T-helper 17 cell (primary cell): ENCODE measurements at regions not wholly inside any gene's neighbourhood (a gene's known extent, or its start where the extent isn't known, plus 50 kb on each side); places are given as distances from the start of the nearest gene placed in this dataset.
"Not testable (repeated sequence)": the region's sequence is repeated elsewhere in the genome, so short reads cannot be mapped to it uniquely, and the experiment has no call there.

Source experiments
- ATAC-seq: fragments of 150-1000 bp; cut with Tn5 transposase; 2 replicates; pipeline ENCODE4 v1.10.0; 2021; ENCODE audit warnings: mild to moderate bottlenecking, moderate library complexity
- DNase-seq, 3 donors: peaks; one replicate each; pipeline versions ENCODE4 v3.0.0 to v3.0.0-alpha.2; 2020 to 2021
- H3K9me3 ChIP-seq: one replicate; pipeline ENCODE4 v1.7.0; 2013; ENCODE audit warnings: low read length, mild to moderate bottlenecking; ENCODE audit not compliant: control insufficient read depth, poor library complexity, severe bottlenecking
- H3K27ac Mint-ChIP-seq: one replicate; pipeline ENCODE4 v1.8.0; 2022; ENCODE audit warnings: mild to moderate bottlenecking, moderate library complexity, mixed read lengths
- H3K27me3 Mint-ChIP-seq: one replicate; pipeline ENCODE4 v1.8.0; 2022; ENCODE audit warnings: mixed read lengths
- H3K36me3 Mint-ChIP-seq: one replicate; pipeline ENCODE4 v1.8.0; 2022; ENCODE audit warnings: low read depth, mixed read lengths
- H3K4me1 Mint-ChIP-seq: one replicate; pipeline ENCODE4 v1.8.0; 2022; ENCODE audit warnings: mild to moderate bottlenecking, mixed read lengths
- H3K4me3 Mint-ChIP-seq: one replicate; pipeline ENCODE4 v1.8.0; 2022; ENCODE audit warnings: mild to moderate bottlenecking, moderate library complexity, mixed read lengths

GRCh38 chr14:58969951-58970751 is 218.3 kb upstream of the DAAM1 start:
- H3K4me3 Mint-ChIP-seq = no peak overlapping the region
- ATAC-seq (no peak), DNase-seq (no peak)
- H3K4me1 Mint-ChIP-seq = peaks cover 3% of the 10 kb centered on the region
- no peaks in the 10 kb centered on the region for H3K9me3 ChIP-seq
- H3K27me3 Mint-ChIP-seq = peaks cover 19% of the 10 kb centered on the region
- no peak overlapping the region for H3K27ac Mint-ChIP-seq
- peaks cover 2% of the 10 kb centered on the region for H3K36me3 Mint-ChIP-seq

GRCh38 chr14:58972233-58973017 is 216.0 kb upstream of the DAAM1 start:
- no peaks in the 10 kb centered on the region for H3K9me3 ChIP-seq
- Mint-ChIP-seq H3K4me3 (no peak overlapping the region), H3K27ac (no peak overlapping the region), H3K36me3 (no peaks in the 10 kb centered on the region), H3K4me1 (no peaks in the 10 kb centered on the region), H3K27me3 (peaks cover 15% of the 10 kb centered on the region)
- ATAC-seq (no peak), DNase-seq (no peak)

DNA sequence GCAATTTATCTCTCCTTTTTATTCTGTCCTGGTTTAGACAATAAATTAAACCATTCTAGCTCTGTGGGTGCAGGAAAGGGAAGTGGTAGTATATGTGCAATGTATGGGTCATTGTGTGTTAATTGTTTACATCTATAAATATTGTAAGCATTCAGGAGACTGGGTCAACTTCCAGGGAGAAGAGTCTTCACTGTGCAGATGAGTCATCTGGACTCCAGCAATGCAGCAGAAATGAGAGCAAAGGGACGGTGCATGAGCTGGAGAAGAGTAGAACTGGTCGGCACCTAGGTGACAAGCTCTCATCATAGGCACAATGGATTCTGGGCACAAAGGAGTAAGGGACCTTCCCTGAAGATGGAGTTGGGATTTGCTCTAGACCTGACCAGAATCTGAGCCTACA is 211.1 kb upstream of the DAAM1 start:
- Mint-ChIP-seq H3K4me1 (no peaks in the 10 kb centered on the region), H3K4me3 (no peak overlapping the region), H3K36me3 (no peaks in the 10 kb centered on the region), H3K27ac (no peak overlapping the region), H3K27me3 (peaks cover 11% of the 10 kb centered on the region)
- ATAC-seq = no peak
- H3K9me3 ChIP-seq = no peaks in the 10 kb centered on the region
- DNase-seq = no peak

- no peaks in the 10 kb centered on the region for H3K36me3 Mint-ChIP-seq
- H3K27me3 Mint-ChIP-seq = peaks cover 11% of the 10 kb centered on the region
- no peak for ATAC-seq
- H3K27ac Mint-ChIP-seq = no peak overlapping the region
- H3K9me3 ChIP-seq = no peaks in the 10 kb centered on the region
- H3K4me3 Mint-ChIP-seq = no peak overlapping the region
- no peaks in the 10 kb centered on the region for H3K4me1 Mint-ChIP-seq
- DNase-seq = no peak
These were observed 210.1 kb upstream of the DAAM1 start for GRCh38 chr14:58978343-58978742.

DNA sequence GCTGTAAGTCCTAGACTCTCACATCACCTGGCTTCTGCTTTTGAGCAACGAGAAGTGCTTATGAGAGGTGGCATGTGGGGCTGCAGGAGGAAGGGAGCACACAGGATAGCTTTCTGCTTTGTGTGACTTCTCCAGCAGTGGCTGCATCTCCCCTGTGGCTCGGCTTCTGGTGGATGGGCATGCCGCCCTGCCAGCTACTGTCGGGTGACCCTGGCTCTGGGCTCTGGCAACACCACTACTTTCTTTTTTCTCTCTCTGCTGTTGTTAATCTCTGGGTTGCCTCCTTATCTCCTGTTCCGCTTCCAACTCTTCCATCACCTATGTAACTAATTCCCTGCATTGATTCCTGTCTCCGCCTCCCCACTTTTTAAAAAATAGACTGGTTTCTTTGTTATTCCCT is 209.1 kb upstream of the DAAM1 start:
- no peak overlapping the region for H3K4me3 Mint-ChIP-seq
- H3K27ac Mint-ChIP-seq = no peak overlapping the region
- no peak for ATAC-seq

GRCh38 chr14:58981840-58982239 is 206.6 kb upstream of the DAAM1 start:
- Mint-ChIP-seq H3K4me1 (no peaks in the 10 kb centered on the region), H3K27me3 (peaks cover 5% of the 10 kb centered on the region), H3K27ac (no peak overlapping the region), H3K4me3 (no peak overlapping the region), H3K36me3 (no peaks in the 10 kb centered on the region)
- H3K9me3 ChIP-seq = no peaks in the 10 kb centered on the region
- DNase-seq (no peak), ATAC-seq (no peak)

More for the DNA sequence above, 209.1 kb upstream of the DAAM1 start:
- no peaks in the 10 kb centered on the region for H3K36me3 Mint-ChIP-seq
- no peaks in the 10 kb centered on the region for H3K9me3 ChIP-seq
- DNase-seq = no peak
- H3K4me1 Mint-ChIP-seq = no peaks in the 10 kb centered on the region
- peaks cover 10% of the 10 kb centered on the region for H3K27me3 Mint-ChIP-seq

DNA sequence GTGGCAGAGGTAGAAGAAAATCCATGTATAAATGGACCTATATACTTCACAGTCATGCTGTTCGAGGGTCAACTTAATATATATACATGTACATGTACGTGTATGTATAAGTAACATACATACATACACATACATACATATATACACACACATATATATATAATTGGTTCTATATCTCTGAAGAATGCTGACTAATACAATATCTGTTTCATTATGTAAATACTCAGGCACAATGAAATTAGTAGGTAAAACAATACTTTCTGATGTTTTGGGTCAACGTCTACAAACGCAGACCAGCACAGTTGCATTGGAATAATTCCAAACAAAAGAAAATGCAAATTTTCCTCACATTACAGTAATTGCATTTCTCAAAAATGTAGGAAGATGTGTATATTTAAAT is 202.7 kb upstream of the DAAM1 start:
- no peaks in the 10 kb centered on the region for H3K36me3 Mint-ChIP-seq
- H3K9me3 ChIP-seq = no peaks in the 10 kb centered on the region
- no peak overlapping the region for H3K27ac Mint-ChIP-seq
- H3K27me3 Mint-ChIP-seq = no peaks in the 10 kb centered on the region
- ATAC-seq = no peak
- no peaks in the 10 kb centered on the region for H3K4me1 Mint-ChIP-seq
- H3K4me3 Mint-ChIP-seq = no peak overlapping the region
- no peak for DNase-seq

DNA sequence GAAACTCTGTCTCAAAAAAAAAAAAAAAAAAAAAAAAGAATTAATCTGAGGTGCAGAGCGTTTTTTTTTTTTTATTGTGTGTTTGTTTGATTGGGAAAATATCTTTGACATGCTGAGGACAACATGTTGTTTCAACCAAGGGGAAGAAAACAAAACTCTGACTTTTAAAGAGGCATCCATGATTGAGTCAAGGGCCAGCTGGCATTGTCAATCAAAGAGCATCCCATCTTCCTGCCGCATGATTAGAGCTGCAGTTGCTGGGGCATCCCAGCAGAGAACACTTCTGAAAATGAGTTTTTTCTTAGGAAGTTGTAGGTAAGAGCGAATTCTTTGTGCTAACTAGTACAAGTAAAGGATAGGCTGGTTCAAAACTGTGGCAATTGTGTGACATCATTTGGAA is 200.9 kb upstream of the DAAM1 start:
- DNase-seq = no peak
- H3K27me3 Mint-ChIP-seq = no peaks in the 10 kb centered on the region
- no peaks in the 10 kb centered on the region for H3K4me1 Mint-ChIP-seq
- ATAC-seq = no peak
- H3K9me3 ChIP-seq = no peaks in the 10 kb centered on the region
- H3K27ac Mint-ChIP-seq = no peak overlapping the region
- H3K36me3 Mint-ChIP-seq = no peaks in the 10 kb centered on the region
- H3K4me3 Mint-ChIP-seq = no peak overlapping the region

- Mint-ChIP-seq H3K36me3 (no peaks in the 10 kb centered on the region), H3K4me1 (no peaks in the 10 kb centered on the region), H3K4me3 (no peak overlapping the region), H3K27ac (no peak overlapping the region), H3K27me3 (peaks cover 4% of the 10 kb centered on the region)
- ATAC-seq = no peak
- H3K9me3 ChIP-seq = no peaks in the 10 kb centered on the region
- no peak for DNase-seq
These were observed 195.5 kb upstream of the DAAM1 start for GRCh38 chr14:58992935-58993334.

DNA sequence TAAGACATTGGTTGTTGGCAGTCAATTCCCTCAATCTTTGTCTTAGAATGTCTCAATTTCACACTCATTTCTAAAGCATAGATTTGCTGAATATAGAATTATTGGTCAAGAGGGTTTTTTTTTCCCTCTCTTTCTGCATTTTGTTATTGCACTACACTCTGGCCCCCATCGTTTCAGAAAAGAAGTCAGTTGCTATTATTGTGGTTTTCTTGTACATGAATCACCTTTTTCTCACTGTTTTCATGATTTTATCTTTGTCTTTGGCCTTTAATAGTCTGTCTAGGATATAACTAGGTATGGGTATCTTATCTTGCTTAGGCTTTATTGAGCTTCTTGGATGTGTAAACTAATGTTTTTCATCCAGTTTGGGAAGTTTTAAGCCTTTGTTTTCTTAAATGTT is 194.3 kb upstream of the DAAM1 start:
- H3K27me3 Mint-ChIP-seq = peaks cover 4% of the 10 kb centered on the region
- ATAC-seq = no peak
- H3K36me3 Mint-ChIP-seq = no peaks in the 10 kb centered on the region
- no peak for DNase-seq
- H3K27ac Mint-ChIP-seq = no peak overlapping the region
- no peaks in the 10 kb centered on the region for H3K9me3 ChIP-seq
- no peak overlapping the region for H3K4me3 Mint-ChIP-seq
- no peaks in the 10 kb centered on the region for H3K4me1 Mint-ChIP-seq

DNA sequence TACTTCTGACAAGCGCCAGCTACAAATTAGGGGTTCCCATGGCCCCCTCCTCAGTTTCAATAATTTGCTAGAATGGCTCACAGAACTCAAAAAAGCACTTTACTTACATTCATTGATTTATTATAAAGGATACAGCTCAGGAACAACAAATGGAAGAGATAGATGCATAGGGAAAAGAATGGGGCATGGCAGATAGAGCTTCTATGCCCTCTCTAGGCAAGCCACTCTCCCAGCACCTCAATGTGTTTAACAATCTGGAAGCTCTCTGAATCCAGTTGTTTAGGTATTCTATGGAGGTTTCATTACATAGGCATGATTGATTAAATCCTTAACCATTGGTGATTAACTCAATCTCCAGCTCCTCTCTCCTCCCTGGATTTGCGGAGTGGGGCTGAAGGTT is 184.5 kb upstream of the DAAM1 start:
- H3K27ac Mint-ChIP-seq = no peak overlapping the region
- no peaks in the 10 kb centered on the region for H3K36me3 Mint-ChIP-seq
- DNase-seq = no peak
- H3K9me3 ChIP-seq = no peaks in the 10 kb centered on the region
- no peak for ATAC-seq
- no peaks in the 10 kb centered on the region for H3K4me1 Mint-ChIP-seq
- H3K27me3 Mint-ChIP-seq = no peaks in the 10 kb centered on the region
- H3K4me3 Mint-ChIP-seq = no peak overlapping the region

GRCh38 chr14:59006179-59006578 is 182.3 kb upstream of the DAAM1 start:
- H3K36me3 Mint-ChIP-seq, H3K27me3 Mint-ChIP-seq: not testable (repeated sequence)

GRCh38 chr14:59009967-59010366 is 178.5 kb upstream of the DAAM1 start:
- Mint-ChIP-seq H3K4me3 (no peak overlapping the region), H3K4me1 (no peaks in the 10 kb centered on the region), H3K27me3 (no peaks in the 10 kb centered on the region), H3K36me3 (no peaks in the 10 kb centered on the region), H3K27ac (no peak overlapping the region)
- H3K9me3 ChIP-seq = no peaks in the 10 kb centered on the region
- DNase-seq (no peak), ATAC-seq (no peak)

More at GRCh38 chr14:59006179-59006578, 182.3 kb upstream of the DAAM1 start:
- not testable (repeated sequence) for H3K4me3 Mint-ChIP-seq, ATAC-seq, H3K4me1 Mint-ChIP-seq, H3K27ac Mint-ChIP-seq, H3K9me3 ChIP-seq, DNase-seq
